Heart left ventricle (tissue), 13 donors: ENCODE measurements at regions not wholly inside any gene's neighbourhood (a gene's known extent, or its start where the extent isn't known, plus 50 kb on each side); places are given as distances from the start of the nearest gene placed in this dataset.

Experiments used
- POLR2A ChIP-seq, 2 donors: fragments of 450-650 bp; IDR thresholded peaks; one replicate each; pipeline ENCODE4 v1.6.1; 2017; ENCODE audit warnings: antibody characterized with exemption in 2 of 2, mild to moderate bottlenecking in 2 of 2, moderate library complexity in 2 of 2
- TF ChIP-seq, protein P1 (sequence below), 12 donors: fragments of 200-600 bp; sonication (generic) in 4 of 12; IDR thresholded peaks; one replicate each; pipeline versions ENCODE4 v1.5.0 to v1.8.0; 2018 to 2022; ENCODE audit warnings: antibody characterized with exemption in 12 of 12, mild to moderate bottlenecking in 5 of 12
- donor health status: ischemic (EF 13 %, LVEDD 7.1; RV severe dilation, severe dysfunction).
- donor health status: DM: no; HTN: yes; CAD: no.
- donor health status: DM: no; HTN: no; CAD: no.
- donor health status: ischemic (EF 25% LVEDD 6.9; RV normal size, moderate dysfunction).
- donor health status: ischemic (EF 25% LVEDD 5.7; RV mildly dilated, moderate dysfunction).
- donor health status: ischemic (EF 35%, LVEDD 5.7; RV mildly dilated, moderate dysfunction).
- donor health status: nonischemic (EF 11% LVEDD 7.7; RV severe dilation, severe dysfunction).
- donor health status: DM: yes; HTN: yes; CAD: no.
- donor health status: PGD.
- donor health status: ischemic (EF 29% LVEDD 5.4; RV normal size, mild dysfunction).
- donor health status: nonischemic (EF 23%, LVEDD 6.1; RV moderate dilation, normal function).

DNA sequence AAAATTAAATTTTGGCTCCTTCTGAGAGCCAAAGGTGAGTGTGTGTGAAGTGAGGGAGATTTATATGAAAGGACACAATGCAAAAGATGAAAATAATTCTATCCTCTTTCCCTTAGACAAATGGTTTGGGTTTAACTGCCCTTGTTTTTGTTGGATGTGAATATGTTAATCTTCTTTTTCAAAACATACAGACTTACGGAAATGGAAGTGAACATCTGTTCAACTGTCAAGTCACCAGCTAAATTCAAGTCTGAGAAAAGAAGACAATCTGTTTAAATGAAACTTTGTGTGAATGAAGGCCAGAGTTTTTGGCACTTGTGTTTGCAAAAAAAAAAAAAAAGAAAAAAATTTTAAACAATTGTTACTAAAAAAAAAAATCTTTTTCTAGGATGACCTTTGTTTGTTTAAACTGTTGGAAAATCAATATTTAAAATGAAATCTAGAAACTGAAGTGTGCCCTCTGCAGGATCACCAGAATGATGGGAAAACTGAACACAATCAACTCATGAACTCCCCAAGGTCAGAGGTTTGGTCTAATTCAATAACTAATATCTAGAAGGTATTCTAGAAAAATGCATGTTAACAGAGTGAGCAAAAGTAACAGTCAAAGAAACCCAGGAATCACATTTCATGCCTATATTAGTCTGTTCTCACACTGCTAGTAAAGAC lies 448.8 kb downstream of the FLRT2 start:
- no peak for TF ChIP-seq POLR2A (IDR thresholded peaks at IDR 0.05)
- TF ChIP-seq, protein P1, sequence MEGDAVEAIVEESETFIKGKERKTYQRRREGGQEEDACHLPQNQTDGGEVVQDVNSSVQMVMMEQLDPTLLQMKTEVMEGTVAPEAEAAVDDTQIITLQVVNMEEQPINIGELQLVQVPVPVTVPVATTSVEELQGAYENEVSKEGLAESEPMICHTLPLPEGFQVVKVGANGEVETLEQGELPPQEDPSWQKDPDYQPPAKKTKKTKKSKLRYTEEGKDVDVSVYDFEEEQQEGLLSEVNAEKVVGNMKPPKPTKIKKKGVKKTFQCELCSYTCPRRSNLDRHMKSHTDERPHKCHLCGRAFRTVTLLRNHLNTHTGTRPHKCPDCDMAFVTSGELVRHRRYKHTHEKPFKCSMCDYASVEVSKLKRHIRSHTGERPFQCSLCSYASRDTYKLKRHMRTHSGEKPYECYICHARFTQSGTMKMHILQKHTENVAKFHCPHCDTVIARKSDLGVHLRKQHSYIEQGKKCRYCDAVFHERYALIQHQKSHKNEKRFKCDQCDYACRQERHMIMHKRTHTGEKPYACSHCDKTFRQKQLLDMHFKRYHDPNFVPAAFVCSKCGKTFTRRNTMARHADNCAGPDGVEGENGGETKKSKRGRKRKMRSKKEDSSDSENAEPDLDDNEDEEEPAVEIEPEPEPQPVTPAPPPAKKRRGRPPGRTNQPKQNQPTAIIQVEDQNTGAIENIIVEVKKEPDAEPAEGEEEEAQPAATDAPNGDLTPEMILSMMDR (IDR thresholded peaks at IDR 0.05) = peak in 1 of 12 donors; percentile 9
